Caco-2 (cell line): ENCODE measurements at regions not wholly inside any gene's neighbourhood (a gene's known extent, or its start where the extent isn't known, plus 50 kb on each side); places are given as distances from the start of the nearest gene placed in this dataset.

Experiments
- BruUV-seq: library from RNA; stranded (reverse); fragments of 400-500 nt; replicated peaks from 2 replicates; lab custom pipeline; 2021; lab: Mats Ljungman, UMichigan
- CTCF ChIA-PET: fragments of 300-600 bp; sonication (Branson Sonifier 250); formaldehyde crosslinking; loops from one replicate; lab custom pipeline; 2022; ENCODE audit warnings: antibody characterized with exemption; lab: Charles Lee
- POLR2A ChIA-PET: fragments of 300-600 bp; sonication (Branson Sonifier 250); formaldehyde crosslinking; loops from one replicate; lab custom pipeline; 2022; ENCODE audit warnings: antibody characterized with exemption; lab: Charles Lee
- DNase-seq, 2 experiments: peaks; one replicate each; pipeline versions ENCODE4 v3.0.0 to v3.0.0-alpha.2; 2020 to 2022
- H3K27me3 ChIP-seq: replicated peaks from 2 replicates; pipeline ENCODE4 v1.6.0; 2011; ENCODE audit warnings: low read length; ENCODE audit not compliant: control insufficient read depth, insufficient read depth
- H3K36me3 ChIP-seq: 2 replicates; pipeline ENCODE4 v1.5.1; 2011; ENCODE audit warnings: low read length; ENCODE audit not compliant: control insufficient read depth, insufficient read depth
- H3K4me1 ChIP-seq: fragments of 250-450 bp; sonication (Bioruptor Pico); 2 replicates; pipeline ENCODE4 v1.5.1; 2020; ENCODE audit warnings: mild to moderate bottlenecking
- H3K4me3 ChIP-seq: 2 replicates; pipeline ENCODE4 v1.5.1; 2011; ENCODE audit warnings: low read depth, mild to moderate bottlenecking, control low read depth, low read length
- H3K9me3 ChIP-seq: fragments of 250-450 bp; sonication (Bioruptor Pico); 2 replicates; pipeline ENCODE4 v1.5.1; 2020; ENCODE audit warnings: mild to moderate bottlenecking, moderate library complexity
- H3K27ac Mint-ChIP-seq: one replicate; pipeline ENCODE4 v1.8.0; 2022; ENCODE audit warnings: mixed read lengths; ENCODE audit not compliant: unreplicated experiment
- H3K27me3 Mint-ChIP-seq: one replicate; pipeline ENCODE4 v1.8.0; 2022; ENCODE audit warnings: mixed read lengths; ENCODE audit not compliant: insufficient read depth, unreplicated experiment
- H3K36me3 Mint-ChIP-seq: one replicate; pipeline ENCODE4 v1.8.0; 2022; ENCODE audit warnings: mild to moderate bottlenecking, mixed read lengths; ENCODE audit not compliant: insufficient read depth, unreplicated experiment
- H3K4me1 Mint-ChIP-seq: one replicate; pipeline ENCODE4 v1.8.0; 2022; ENCODE audit warnings: low read depth, mixed read lengths; ENCODE audit not compliant: unreplicated experiment
- H3K4me3 Mint-ChIP-seq: one replicate; pipeline ENCODE4 v1.8.0; 2022; ENCODE audit warnings: mild to moderate bottlenecking, moderate library complexity, mixed read lengths; ENCODE audit not compliant: unreplicated experiment
- H3K9me3 Mint-ChIP-seq: one replicate; pipeline ENCODE4 v1.8.0; 2022; ENCODE audit warnings: mixed read lengths; ENCODE audit not compliant: unreplicated experiment
- CTCF ChIP-seq, 2 experiments: fragments of 200-600 bp in 1 of 2; IDR thresholded peaks; 1 replicate in 1 of 2; 2 replicates in 1 of 2; pipeline versions ENCODE4 v1.5.1 to v1.8.0; 2011 to 2022; ENCODE audit warnings: antibody characterized with exemption in 1 of 2, control low read depth in 1 of 2, inconsistent platforms in 1 of 2, low read depth in 1 of 2, low read length in 1 of 2, mild to moderate bottlenecking in 1 of 2, moderate library complexity in 1 of 2; ENCODE audit not compliant: insufficient read depth in 1 of 2, severe bottlenecking in 1 of 2, unreplicated experiment in 1 of 2
- intact Hi-C: fragments of 100-400 bp; cut with micrococcal nuclease; formaldehyde crosslinking; loops from one replicate; pipeline ENCODE4 v1.10.0; 2022; ENCODE audit not compliant: unreplicated experiment

GRCh38 chr3:3586336-3586735, 212.9 kb upstream of the LRRN1 start:
- Mint-ChIP-seq H3K36me3 (no peaks in the 10 kb centered on the region), H3K9me3 (no peaks in the 10 kb centered on the region), H3K4me1 (no peaks in the 10 kb centered on the region), H3K27me3 (peaks cover 3% of the 10 kb centered on the region), H3K27ac (no peak overlapping the region), H3K4me3 (no peak overlapping the region)
- BruUV-seq, result no TSS peak
- H3K4me1 ChIP-seq, result no peaks in the 10 kb centered on the region
- CTCF ChIA-PET, result no interaction called here
- DNase-seq, result no peak
- intact Hi-C loops, result no loop called here
- POLR2A ChIA-PET, result no interaction called here
- no peak overlapping the region for H3K4me3 ChIP-seq
- TF ChIP-seq CTCF (IDR thresholded peaks at IDR 0.05; ENCODE audit: insufficient read depth in 1 of 2, low read depth in 1 of 2, low read length in 1 of 2, severe bottlenecking in 1 of 2, unreplicated experiment in 1 of 2), result no peak
- H3K9me3 ChIP-seq, result no peaks in the 10 kb centered on the region
- no peaks in the 10 kb centered on the region for H3K27me3 ChIP-seq
- no peaks in the 10 kb centered on the region for H3K36me3 ChIP-seq

- ChIA-PET CTCF (no interaction called here), POLR2A (no interaction called here)
- intact Hi-C loops, result no loop called here
- no peaks in the 10 kb centered on the region; the same call in 1 of the 2 replicates for H3K27me3 ChIP-seq
- no peaks in the 10 kb centered on the region for H3K36me3 Mint-ChIP-seq
- no peak overlapping the region for H3K27ac Mint-ChIP-seq
- no peak overlapping the region for H3K4me3 Mint-ChIP-seq
- no peaks in the 10 kb centered on the region for H3K36me3 ChIP-seq
- no TSS peak for BruUV-seq
- H3K9me3 ChIP-seq, result no peaks in the 10 kb centered on the region
- H3K4me3 ChIP-seq, result no peak overlapping the region
- no peak for TF ChIP-seq CTCF (IDR thresholded peaks at IDR 0.05; ENCODE audit: insufficient read depth in 1 of 2, low read depth in 1 of 2, low read length in 1 of 2, severe bottlenecking in 1 of 2, unreplicated experiment in 1 of 2)
- H3K9me3 Mint-ChIP-seq, result no peaks in the 10 kb centered on the region
- no peaks in the 10 kb centered on the region for H3K4me1 ChIP-seq
- DNase-seq, result no peak
- peaks cover 8% of the 10 kb centered on the region for H3K27me3 Mint-ChIP-seq
- H3K4me1 Mint-ChIP-seq, result no peaks in the 10 kb centered on the region
Observed at GRCh38 chr3:3579658-3580057, 219.6 kb upstream of the LRRN1 start.

GRCh38 chr3:3578718-3579117, 220.5 kb upstream of the LRRN1 start:
- Mint-ChIP-seq H3K27ac (no peak overlapping the region), H3K9me3 (no peaks in the 10 kb centered on the region), H3K36me3 (no peaks in the 10 kb centered on the region), H3K27me3 (peaks cover 8% of the 10 kb centered on the region), H3K4me1 (no peaks in the 10 kb centered on the region), H3K4me3 (no peak overlapping the region)
- no peak for TF ChIP-seq CTCF (IDR thresholded peaks at IDR 0.05; ENCODE audit: insufficient read depth in 1 of 2, low read depth in 1 of 2, low read length in 1 of 2, severe bottlenecking in 1 of 2, unreplicated experiment in 1 of 2)
- H3K27me3 ChIP-seq, result no peaks in the 10 kb centered on the region; the same call in 1 of the 2 replicates
- no peak for DNase-seq
- H3K36me3 ChIP-seq, result no peaks in the 10 kb centered on the region
- no peaks in the 10 kb centered on the region for H3K9me3 ChIP-seq
- BruUV-seq, result no TSS peak
- ChIA-PET CTCF (no interaction called here), POLR2A (no interaction called here)
- no peaks in the 10 kb centered on the region for H3K4me1 ChIP-seq
- intact Hi-C loops, result no loop called here
- no peak overlapping the region for H3K4me3 ChIP-seq
